Gastroesophageal sphincter (tissue), 4 donors: ENCODE measurements at regions not wholly inside any gene's neighbourhood (a gene's known extent, or its start where the extent isn't known, plus 50 kb on each side); places are given as distances from the start of the nearest gene placed in this dataset.

Experiments
- ATAC-seq: fragments of 150-250 bp; one replicate; pipeline ENCODE4 v1.9.1; 2016; ENCODE audit warnings: mild to moderate bottlenecking, moderate library complexity
- H3K27ac ChIP-seq, 4 donors: fragments of 200-600 bp; sonication (generic) in 3 of 4; 1 replicate in 3 of 4; 2 replicates in 1 of 4; pipeline ENCODE4 v1.5.1; 2016 to 2019
- H3K27me3 ChIP-seq: fragments of 200-600 bp; sonication (generic); one replicate; pipeline ENCODE4 v1.5.1; 2019
- H3K36me3 ChIP-seq, 2 donors: fragments of 200-600 bp; sonication (generic); one replicate each; pipeline ENCODE4 v1.5.1; 2019; ENCODE audit warnings: control low read depth in 1 of 2
- H3K4me1 ChIP-seq, 3 donors: fragments of 200-600 bp; sonication (generic); 1 replicate in 2 of 3; 2 replicates in 1 of 3; pipeline ENCODE4 v1.5.1; 2016 to 2019; ENCODE audit warnings: control low read depth in 2 of 3
- H3K4me3 ChIP-seq, 2 donors: fragments of 200-600 bp; sonication (generic); one replicate each; pipeline ENCODE4 v1.5.1; 2019; ENCODE audit warnings: mild to moderate bottlenecking in 1 of 2, moderate library complexity in 1 of 2
- H3K9me3 ChIP-seq, 3 donors: fragments of 200-600 bp; sonication (generic); one replicate each; pipeline ENCODE4 v1.5.1; 2017 to 2019; ENCODE audit warnings: control low read depth in 2 of 3
- EP300 ChIP-seq: sonication (generic); formaldehyde crosslinking; IDR thresholded peaks from one replicate; pipeline ENCODE4 v1.6.1; 2017; ENCODE audit warnings: antibody characterized with exemption, mild to moderate bottlenecking
- POLR2A ChIP-seq, 2 donors: fragments of 450-650 bp; IDR thresholded peaks; one replicate each; pipeline ENCODE4 v1.6.1; 2017; ENCODE audit warnings: antibody characterized with exemption in 2 of 2, mild to moderate bottlenecking in 2 of 2, moderate library complexity in 1 of 2
- POLR2AphosphoS5 ChIP-seq: sonication (generic); formaldehyde crosslinking; IDR thresholded peaks from one replicate; pipeline ENCODE4 v1.6.1; 2017; ENCODE audit warnings: antibody characterized with exemption
- WGBS, 2 donors: methylation state at CpG; one replicate each; pipeline ENCODE4 v1.1.5; 2018; ENCODE audit warnings: low coverage in 1 of 2; 5-methylcytosine and 5-hydroxymethylcytosine counted together
- TF ChIP-seq, protein P1 (sequence below), 4 experiments: fragments of 200-600 bp in 2 of 4; fragments of 450-650 bp in 2 of 4; sonication (generic) in 1 of 4; IDR thresholded peaks; one replicate each; pipeline ENCODE4 v1.5.1; 2017 to 2019; ENCODE audit warnings: antibody characterized with exemption in 4 of 4, mild to moderate bottlenecking in 2 of 4, moderate library complexity in 2 of 4

DNA sequence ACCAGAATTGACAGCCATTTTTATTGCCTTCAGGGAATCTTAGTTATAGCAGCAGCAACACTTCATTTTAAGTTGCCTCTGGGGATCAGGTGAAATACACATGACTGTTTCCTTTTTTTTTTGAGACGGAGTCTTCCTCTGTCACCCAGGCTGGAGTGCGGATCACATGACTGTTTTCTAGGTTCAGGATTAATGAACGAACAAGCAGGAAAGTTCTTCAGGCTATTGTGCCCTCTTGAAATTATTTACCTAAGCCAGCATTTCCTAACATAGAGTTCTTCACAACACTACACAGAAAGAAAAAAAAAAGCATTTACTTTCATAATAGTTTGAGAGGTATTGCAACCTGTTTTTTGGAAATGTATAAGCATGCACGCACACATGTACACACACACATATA is 2032.8 kb downstream of the PCDH7 start:
- Histone ChIP-seq H3K36me3 (no peaks in the 10 kb centered on the region), H3K27me3 (no peaks in the 10 kb centered on the region), H3K4me1 (no peaks in the 10 kb centered on the region), H3K4me3 (no peak overlapping the region), H3K27ac (no peak overlapping the region), H3K9me3 (no peaks in the 10 kb centered on the region)
- WGBS, 2 donors, result 84 to 94% methylated on average over 4 of the region's 4 CpGs
- no peak for ATAC-seq
- TF ChIP-seq, protein P1, sequence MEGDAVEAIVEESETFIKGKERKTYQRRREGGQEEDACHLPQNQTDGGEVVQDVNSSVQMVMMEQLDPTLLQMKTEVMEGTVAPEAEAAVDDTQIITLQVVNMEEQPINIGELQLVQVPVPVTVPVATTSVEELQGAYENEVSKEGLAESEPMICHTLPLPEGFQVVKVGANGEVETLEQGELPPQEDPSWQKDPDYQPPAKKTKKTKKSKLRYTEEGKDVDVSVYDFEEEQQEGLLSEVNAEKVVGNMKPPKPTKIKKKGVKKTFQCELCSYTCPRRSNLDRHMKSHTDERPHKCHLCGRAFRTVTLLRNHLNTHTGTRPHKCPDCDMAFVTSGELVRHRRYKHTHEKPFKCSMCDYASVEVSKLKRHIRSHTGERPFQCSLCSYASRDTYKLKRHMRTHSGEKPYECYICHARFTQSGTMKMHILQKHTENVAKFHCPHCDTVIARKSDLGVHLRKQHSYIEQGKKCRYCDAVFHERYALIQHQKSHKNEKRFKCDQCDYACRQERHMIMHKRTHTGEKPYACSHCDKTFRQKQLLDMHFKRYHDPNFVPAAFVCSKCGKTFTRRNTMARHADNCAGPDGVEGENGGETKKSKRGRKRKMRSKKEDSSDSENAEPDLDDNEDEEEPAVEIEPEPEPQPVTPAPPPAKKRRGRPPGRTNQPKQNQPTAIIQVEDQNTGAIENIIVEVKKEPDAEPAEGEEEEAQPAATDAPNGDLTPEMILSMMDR (IDR thresholded peaks at IDR 0.05), result no peak
- TF ChIP-seq POLR2AphosphoS5 (no peak), POLR2A (IDR thresholded peaks at IDR 0.05) (no peak), EP300 (no peak)

DNA sequence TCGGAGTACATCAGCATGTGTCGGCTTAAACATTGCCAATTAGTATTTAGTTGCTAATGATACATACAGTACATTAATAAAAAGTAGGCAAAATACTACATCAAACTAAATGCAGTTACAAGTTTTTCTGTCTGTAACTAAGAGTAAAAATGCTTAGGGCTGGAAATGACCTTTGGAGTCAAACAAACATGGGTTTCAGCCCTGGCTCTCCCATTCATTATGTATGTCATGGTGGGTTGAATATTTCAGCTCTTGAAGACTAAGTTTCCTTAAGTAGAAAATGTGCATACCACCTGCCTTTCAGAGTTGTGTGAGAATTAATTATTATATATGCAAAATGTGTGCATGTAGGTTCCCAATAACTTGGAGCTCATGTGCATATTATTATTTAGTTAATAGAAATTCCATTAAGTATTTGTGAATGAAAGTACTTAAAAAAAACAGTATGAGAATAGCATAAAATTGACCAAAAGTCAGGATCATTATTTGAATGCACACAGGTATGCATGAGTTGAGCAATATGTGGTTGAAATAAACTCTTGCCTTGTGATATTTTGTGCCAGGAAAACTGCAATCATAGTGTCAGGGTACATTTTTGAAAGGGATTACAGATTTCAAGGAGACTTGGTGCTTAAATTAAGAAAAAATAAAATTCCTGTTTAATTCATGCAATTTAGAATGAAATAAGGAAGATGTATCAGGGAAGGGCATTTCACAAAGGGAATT is 2048.7 kb downstream of the PCDH7 start:
- ATAC-seq, result no peak
- no peaks in the 10 kb centered on the region for H3K27me3 ChIP-seq
- WGBS, 2 donors, result 82 to 93% methylated on average over 2 of the region's 2 CpGs
- H3K36me3 ChIP-seq, result no peaks in the 10 kb centered on the region
- H3K27ac ChIP-seq, result no peak overlapping the region
- no peak overlapping the region for H3K4me3 ChIP-seq
- H3K4me1 ChIP-seq, result no peaks in the 10 kb centered on the region
- TF ChIP-seq EP300 (no peak), POLR2A (IDR thresholded peaks at IDR 0.05) (no peak), POLR2AphosphoS5 (no peak)
- TF ChIP-seq, protein P1 (IDR thresholded peaks at IDR 0.05), result no peak
- no peaks in the 10 kb centered on the region for H3K9me3 ChIP-seq

DNA sequence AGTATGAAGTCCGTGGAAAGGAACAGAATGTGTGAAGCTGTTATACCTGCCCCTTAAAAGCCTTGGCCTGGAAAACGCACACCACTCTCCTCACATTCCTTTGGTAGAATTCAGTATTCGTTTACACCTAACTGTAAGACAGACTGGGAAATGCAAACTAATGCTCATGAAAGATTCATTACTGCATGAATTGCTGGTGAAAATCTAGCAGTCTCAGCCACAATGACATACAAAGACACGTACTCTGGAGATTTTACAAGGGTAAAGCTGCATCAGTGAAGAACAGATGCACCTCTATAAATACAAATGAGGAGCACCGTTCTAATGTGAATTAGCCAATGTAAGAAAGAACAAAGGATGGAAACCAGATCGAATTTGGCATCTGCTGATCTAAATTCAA is 2051.3 kb downstream of the PCDH7 start:
- Histone ChIP-seq H3K27me3 (no peaks in the 10 kb centered on the region), H3K4me3 (no peak overlapping the region), H3K27ac (no peak overlapping the region), H3K36me3 (no peaks in the 10 kb centered on the region), H3K4me1 (no peaks in the 10 kb centered on the region), H3K9me3 (no peaks in the 10 kb centered on the region)
- no peak for ATAC-seq
- TF ChIP-seq POLR2AphosphoS5 (no peak), POLR2A (IDR thresholded peaks at IDR 0.05) (no peak), EP300 (no peak)
- TF ChIP-seq, protein P1 (IDR thresholded peaks at IDR 0.05), result no peak
- 65 to 68% methylated on average over 6 of the region's 6 CpGs for WGBS, 2 donors

DNA sequence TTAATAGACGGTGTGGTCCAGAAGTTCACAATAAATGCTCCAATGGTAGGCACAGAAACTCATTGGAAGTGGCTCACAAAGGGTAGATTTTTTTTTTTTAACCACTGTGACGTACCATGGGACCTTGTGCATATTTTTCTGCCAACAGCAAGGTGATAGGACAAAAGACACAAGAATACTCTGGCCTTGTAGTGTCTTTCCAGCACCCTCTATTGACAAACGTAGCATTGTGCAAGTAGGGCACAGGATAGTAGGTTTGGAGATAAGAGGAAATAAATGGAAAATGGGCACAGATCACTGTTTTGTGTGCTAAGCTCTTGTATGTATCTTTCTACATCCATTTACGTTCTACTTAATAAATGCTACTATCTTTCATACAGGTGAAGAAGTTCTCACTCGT is 2054.9 kb downstream of the PCDH7 start:
- no peak for ATAC-seq
- 43 to 54% methylated on average over 4 to 5 of the region's 5 CpGs for WGBS, 2 donors

More for the DNA sequence above, 2054.9 kb downstream of the PCDH7 start:
- Histone ChIP-seq H3K27ac (no peak overlapping the region), H3K9me3 (no peaks in the 10 kb centered on the region), H3K27me3 (no peaks in the 10 kb centered on the region), H3K4me1 (no peaks in the 10 kb centered on the region), H3K4me3 (no peak overlapping the region), H3K36me3 (no peaks in the 10 kb centered on the region)
- TF ChIP-seq, protein P1 (IDR thresholded peaks at IDR 0.05), result peak in 1 of 4 experiments; percentile 6
- TF ChIP-seq EP300, result no peak
